ENCODE measurements at regions not wholly inside any gene's neighbourhood (a gene's known extent, or its start where the extent isn't known, plus 50 kb on each side); places are given as distances from the start of the nearest gene placed in this dataset.
A peak's percentile ranks its signal among the peaks of the same experiment; 100 is the strongest.

- no peak for DNase-seq
Measured at GRCh38 chr21:40901691-40902090, 54.7 kb upstream of the DSCAM start.

- DNase-seq: peak; percentile 21
Measured at GRCh38 chr21:40902299-40902698, 55.3 kb upstream of the DSCAM start.

GRCh38 chr21:40902993-40903392, 56.0 kb upstream of the DSCAM start:
- no peak for DNase-seq

- no peak for DNase-seq
Measured at GRCh38 chr21:40905251-40905650, 58.3 kb upstream of the DSCAM start.

- no peak for DNase-seq
Measured at GRCh38 chr21:40912375-40912774, 65.4 kb upstream of the DSCAM start.

GRCh38 chr21:40915114-40915513, 68.2 kb upstream of the DSCAM start:
- no peak for DNase-seq

- DNase-seq: no peak
Measured at GRCh38 chr21:40923407-40923806, 76.4 kb upstream of the DSCAM start.

GRCh38 chr21:40923901-40924300, 76.9 kb upstream of the DSCAM start:
- no peak for DNase-seq

GRCh38 chr21:40924641-40925040, 77.7 kb upstream of the DSCAM start:
- DNase-seq: no peak

- DNase-seq: no peak
Measured at GRCh38 chr21:40926238-40926637, 79.3 kb upstream of the DSCAM start.

- no peak for DNase-seq
Measured at GRCh38 chr21:40929833-40930232, 82.9 kb upstream of the DSCAM start.

- DNase-seq: no peak
Measured at GRCh38 chr21:40931197-40931596, 84.2 kb upstream of the DSCAM start.

- DNase-seq: no peak
Measured at GRCh38 chr21:40936178-40936577, 89.2 kb upstream of the DSCAM start.

- no peak for DNase-seq
Measured at GRCh38 chr21:40936771-40937261, 89.9 kb upstream of the DSCAM start.

- DNase-seq: no peak
Measured at GRCh38 chr21:40938078-40938477, 91.1 kb upstream of the DSCAM start.

- DNase-seq: no peak
Measured at GRCh38 chr21:40938611-40939010, 91.7 kb upstream of the DSCAM start.

GRCh38 chr21:40947713-40948112, 100.8 kb upstream of the DSCAM start:
- DNase-seq: no peak

- DNase-seq: no peak
Measured at GRCh38 chr21:40950970-40951369, 104.0 kb upstream of the DSCAM start.

- no peak for DNase-seq
Measured at GRCh38 chr21:40952551-40953323, 105.8 kb upstream of the DSCAM start.

- DNase-seq: no peak
Measured at GRCh38 chr21:40964691-40965090, 117.7 kb upstream of the DSCAM start.

- no peak for DNase-seq
Measured at GRCh38 chr21:40967771-40968170, 120.8 kb upstream of the DSCAM start.

GRCh38 chr21:40972151-40972550, 125.2 kb upstream of the DSCAM start:
- no peak for DNase-seq

GRCh38 chr21:40976198-40977109, 129.5 kb upstream of the DSCAM start:
- DNase-seq: no peak

GRCh38 chr21:40985370-40985769, 138.4 kb upstream of the DSCAM start:
- no peak for DNase-seq
